Left lung (tissue), 4 donors: ENCODE measurements at regions not wholly inside any gene's neighbourhood (a gene's known extent, or its start where the extent isn't known, plus 50 kb on each side); places are given as distances from the start of the nearest gene placed in this dataset.

Experiments
- ATAC-seq: fragments of 200-7000 bp; cut with Tn5 transposase; one replicate; pipeline ENCODE4 v1.9.1; 2020; ENCODE audit warnings: moderate library complexity
- DNase-seq, 4 donors: peaks; one replicate each; pipeline ENCODE4 v3.0.0-alpha.2; 2013 to 2020
- H3K27ac ChIP-seq, 2 donors: fragments of 200-600 bp; sonication (generic) in 1 of 2; one replicate each; pipeline versions ENCODE4 v1.5.0 to v1.8.0; 2020 to 2021
- H3K27me3 ChIP-seq, 2 donors: fragments of 200-600 bp; sonication (generic) in 1 of 2; one replicate each; pipeline versions ENCODE4 v1.5.0 to v1.8.0; 2020 to 2021
- H3K36me3 ChIP-seq, 2 donors: fragments of 200-600 bp; sonication (generic) in 1 of 2; one replicate each; pipeline versions ENCODE4 v1.5.0 to v1.8.0; 2020 to 2021
- H3K4me1 ChIP-seq, 2 donors: fragments of 200-600 bp; one replicate each; pipeline ENCODE4 v1.8.0; 2021
- H3K4me3 ChIP-seq, 2 donors: fragments of 200-600 bp; sonication (generic) in 1 of 2; one replicate each; pipeline versions ENCODE4 v1.5.0 to v1.8.0; 2020 to 2021; ENCODE audit warnings: mild to moderate bottlenecking in 1 of 2
- H3K9me3 ChIP-seq, 2 donors: fragments of 200-600 bp; sonication (generic) in 1 of 2; one replicate each; pipeline versions ENCODE4 v1.5.0 to v1.8.0; 2020 to 2021
- intact Hi-C, 2 donors: fragments of 100-400 bp; cut with DNase I; formaldehyde crosslinking; loops; one replicate each; pipeline versions ENCODE4 v1.11.2 to v1.14.2; 2022
- TF ChIP-seq, protein P1 (sequence below), 2 donors: fragments of 200-600 bp; sonication (generic) in 1 of 2; IDR thresholded peaks; one replicate each; pipeline versions ENCODE4 v1.5.0 to v1.8.0; 2021; ENCODE audit warnings: antibody characterized with exemption in 2 of 2
- donor health status: DM: no; HTN: yes; CAD: no.
- donor health status: DM: no; HTN: no; CAD: no.

DNA sequence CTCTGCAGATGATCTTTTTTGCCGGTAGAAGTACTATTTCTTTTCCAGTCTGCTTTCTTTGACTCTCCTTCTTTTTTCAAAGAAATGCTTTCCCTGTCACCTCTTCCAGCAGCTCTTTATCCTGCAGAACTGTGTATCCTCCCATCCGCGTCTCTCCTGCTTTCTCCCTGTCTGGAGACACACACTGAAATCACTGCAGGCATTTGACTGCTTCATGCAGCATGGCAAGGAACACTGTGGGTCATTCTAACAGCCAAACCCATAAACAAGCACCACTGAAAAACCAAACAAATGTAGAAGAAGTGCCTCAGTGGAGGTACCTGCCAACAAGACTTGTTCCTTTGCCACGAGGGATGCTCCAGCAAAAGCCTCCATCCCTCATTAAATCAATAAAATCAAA lies 403.7 kb upstream of the CITED2 start:
- Histone ChIP-seq H3K27ac (no peak overlapping the region), H3K4me1 (no peaks in the 10 kb centered on the region), H3K27me3 (no peaks in the 10 kb centered on the region), H3K36me3 (no peaks in the 10 kb centered on the region), H3K4me3 (no peak overlapping the region), H3K9me3 (no peaks in the 10 kb centered on the region)
- TF ChIP-seq, protein P1, sequence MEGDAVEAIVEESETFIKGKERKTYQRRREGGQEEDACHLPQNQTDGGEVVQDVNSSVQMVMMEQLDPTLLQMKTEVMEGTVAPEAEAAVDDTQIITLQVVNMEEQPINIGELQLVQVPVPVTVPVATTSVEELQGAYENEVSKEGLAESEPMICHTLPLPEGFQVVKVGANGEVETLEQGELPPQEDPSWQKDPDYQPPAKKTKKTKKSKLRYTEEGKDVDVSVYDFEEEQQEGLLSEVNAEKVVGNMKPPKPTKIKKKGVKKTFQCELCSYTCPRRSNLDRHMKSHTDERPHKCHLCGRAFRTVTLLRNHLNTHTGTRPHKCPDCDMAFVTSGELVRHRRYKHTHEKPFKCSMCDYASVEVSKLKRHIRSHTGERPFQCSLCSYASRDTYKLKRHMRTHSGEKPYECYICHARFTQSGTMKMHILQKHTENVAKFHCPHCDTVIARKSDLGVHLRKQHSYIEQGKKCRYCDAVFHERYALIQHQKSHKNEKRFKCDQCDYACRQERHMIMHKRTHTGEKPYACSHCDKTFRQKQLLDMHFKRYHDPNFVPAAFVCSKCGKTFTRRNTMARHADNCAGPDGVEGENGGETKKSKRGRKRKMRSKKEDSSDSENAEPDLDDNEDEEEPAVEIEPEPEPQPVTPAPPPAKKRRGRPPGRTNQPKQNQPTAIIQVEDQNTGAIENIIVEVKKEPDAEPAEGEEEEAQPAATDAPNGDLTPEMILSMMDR (IDR thresholded peaks at IDR 0.05), result no peak
- ATAC-seq (no peak), DNase-seq (no peak)
- intact Hi-C loops, result no loop called here

DNA sequence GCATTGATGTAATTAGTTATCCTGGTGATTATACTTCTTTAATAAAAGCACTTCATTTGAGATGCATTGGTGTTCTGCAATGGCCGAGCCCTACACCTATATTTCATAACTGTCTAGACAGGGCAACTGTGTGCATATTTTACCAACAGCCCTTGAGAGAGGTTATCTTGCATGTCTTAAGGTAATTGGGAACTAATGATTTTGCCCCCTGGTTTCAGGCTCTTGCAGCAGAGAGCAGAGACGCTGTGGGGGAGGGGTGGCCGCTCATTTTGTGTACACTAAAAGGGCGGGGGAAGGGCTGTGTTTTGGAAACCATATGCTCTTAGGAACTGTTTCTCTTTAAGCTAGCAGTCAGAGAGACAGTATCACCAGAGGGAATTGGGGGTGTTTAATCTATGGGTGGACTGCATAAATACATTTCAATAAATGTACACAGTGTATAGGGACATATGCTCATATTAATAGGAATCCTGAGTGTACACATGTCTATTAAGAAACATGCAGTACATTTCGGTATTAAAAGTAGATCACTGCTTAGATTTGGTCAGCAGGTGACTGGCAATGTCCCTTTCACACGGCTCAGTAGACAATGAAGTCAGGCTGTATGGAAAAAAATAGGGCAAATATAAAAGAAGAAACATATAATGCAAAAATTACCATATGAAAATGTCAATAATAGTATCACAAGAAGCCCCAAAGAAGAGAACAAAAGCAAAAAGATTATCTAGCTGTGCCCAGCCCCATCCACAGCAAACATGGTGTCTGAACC lies 402.9 kb upstream of the CITED2 start:
- Histone ChIP-seq H3K36me3 (no peaks in the 10 kb centered on the region), H3K4me1 (no peaks in the 10 kb centered on the region), H3K27ac (no peak overlapping the region), H3K27me3 (no peaks in the 10 kb centered on the region), H3K9me3 (no peaks in the 10 kb centered on the region), H3K4me3 (no peak overlapping the region)
- intact Hi-C loops, result no loop called here
- TF ChIP-seq, protein P1 (IDR thresholded peaks at IDR 0.05), result no peak
- ATAC-seq (no peak), DNase-seq (no peak)

DNA sequence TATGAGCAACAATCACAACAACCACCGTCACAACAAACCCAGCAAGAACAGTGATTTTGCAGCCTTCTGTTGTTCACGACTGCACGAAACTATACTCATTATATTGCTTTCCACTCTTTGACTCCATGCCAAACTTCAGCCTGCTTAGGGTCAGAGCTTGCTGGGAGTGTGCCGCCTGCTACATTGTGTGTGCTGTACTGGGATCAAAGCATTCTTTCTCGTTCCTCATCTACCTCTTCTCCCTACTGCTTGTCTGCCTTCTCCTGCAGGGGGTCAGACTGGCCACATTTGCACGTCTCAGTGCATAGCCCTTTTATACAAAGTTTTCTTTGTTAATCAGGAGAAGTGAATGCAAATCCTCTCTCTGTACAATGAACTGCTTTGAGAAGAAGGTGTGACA lies 401.6 kb upstream of the CITED2 start:
- no peaks in the 10 kb centered on the region for H3K27me3 ChIP-seq
- no peaks in the 10 kb centered on the region for H3K9me3 ChIP-seq
- DNase-seq, result peak in 2 of 4 donors; percentile 34 to 51
- intact Hi-C loops, result no loop called here
- no peak overlapping the region for H3K27ac ChIP-seq
- H3K4me1 ChIP-seq, result no peaks in the 10 kb centered on the region
- TF ChIP-seq, protein P1 (IDR thresholded peaks at IDR 0.05), result no peak
- ATAC-seq, result no peak
- H3K4me3 ChIP-seq, result no peak overlapping the region
- no peaks in the 10 kb centered on the region for H3K36me3 ChIP-seq

DNA sequence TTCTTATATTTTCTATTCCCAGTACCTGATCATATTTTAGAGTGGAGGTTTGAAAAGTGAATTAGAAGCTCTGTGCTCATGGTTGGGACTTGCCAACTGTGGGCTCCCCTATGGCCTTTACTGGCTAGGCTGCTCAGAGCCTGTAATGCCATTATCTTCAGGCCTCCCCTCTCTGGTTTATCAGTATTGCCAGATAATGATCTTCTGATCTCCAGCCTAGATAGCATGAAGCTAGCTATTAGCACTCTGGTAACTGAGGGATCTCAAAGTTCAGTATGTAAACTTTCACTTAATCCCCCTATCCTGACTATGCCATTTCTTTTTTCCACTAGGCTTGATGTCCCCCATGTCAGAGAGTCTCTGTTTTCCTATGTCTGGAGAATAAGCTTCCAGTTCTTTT lies 393.7 kb upstream of the CITED2 start:
- Histone ChIP-seq H3K4me3 (no peak overlapping the region), H3K27ac (no peak overlapping the region), H3K9me3 (no peaks in the 10 kb centered on the region), H3K27me3 (no peaks in the 10 kb centered on the region), H3K4me1 (peaks cover 8 to 25% of the 10 kb centered on the region in 2 donors), H3K36me3 (no peaks in the 10 kb centered on the region)
- no peak for DNase-seq
- no peak for ATAC-seq
- intact Hi-C loops, result no loop called here
- TF ChIP-seq, protein P1 (IDR thresholded peaks at IDR 0.05), result no peak

DNA sequence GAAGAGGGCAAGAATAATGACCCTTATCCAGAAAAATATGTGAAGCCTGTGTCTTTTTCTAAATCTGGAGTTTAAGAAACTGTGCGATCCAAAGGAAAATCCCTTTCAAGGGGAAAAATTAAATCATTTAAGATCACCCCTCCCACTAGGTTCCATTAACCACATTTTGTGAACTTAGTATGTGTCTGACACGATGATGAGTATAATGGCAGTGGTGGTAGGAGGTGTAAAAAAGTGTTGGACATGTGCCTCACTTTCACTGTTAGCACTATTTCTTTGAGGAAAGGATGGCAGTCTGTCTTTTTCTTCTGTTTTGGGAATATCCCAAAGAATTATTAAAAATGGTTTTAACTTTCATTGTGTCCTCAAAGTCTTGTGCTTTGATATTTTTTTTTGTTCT lies 392.3 kb upstream of the CITED2 start:
- TF ChIP-seq, protein P1 (IDR thresholded peaks at IDR 0.05), result no peak
- peaks cover 8 to 36% of the 10 kb centered on the region in 2 donors for H3K4me1 ChIP-seq
- ATAC-seq, result no peak
- no peak overlapping the region for H3K4me3 ChIP-seq
- intact Hi-C loops, result no loop called here
- no peaks in the 10 kb centered on the region for H3K9me3 ChIP-seq
- H3K27me3 ChIP-seq, result no peaks in the 10 kb centered on the region
- no peaks in the 10 kb centered on the region for H3K36me3 ChIP-seq
- DNase-seq, result no peak
- H3K27ac ChIP-seq, result peak overlapping the region in 1 of 2 donors; percentile 84
